ENCODE measurements at regions not wholly inside any gene's neighbourhood (a gene's known extent, or its start where the extent isn't known, plus 50 kb on each side); places are given as distances from the start of the nearest gene placed in this dataset.
"Not testable (repeated sequence)": the region's sequence is repeated elsewhere in the genome, so short reads cannot be mapped to it uniquely, and the experiment has no call there.

- DNase-seq; H2AFZ ChIP-seq (ENCODE audit: low read depth); POLR2A ChIA-PET: not testable (repeated sequence)
These were observed 312.8 kb downstream of the GOLGA6L6 start for GRCh38 chr15:20228791-20229190.

GRCh38 chr15:20227119-20227853, 314.3 kb downstream of the GOLGA6L6 start:
- H3K9me2 ChIP-seq; H3K4me2 ChIP-seq; H3K27ac ChIP-seq (ENCODE audit: low read depth in 2 of 2, low read length in 1 of 2); DNase-seq; H3K27me3 ChIP-seq (ENCODE audit: insufficient read depth); H2AFZ ChIP-seq (ENCODE audit: low read depth); H3K9ac ChIP-seq; POLR2A ChIA-PET; H3K36me3 ChIP-seq (replicated peaks in 1 of 2; ENCODE audit: control insufficient read depth in 1 of 2, insufficient read depth in 2 of 2, low read length in 1 of 2); H3K79me2 ChIP-seq (ENCODE audit: insufficient read depth); H3K4me3 ChIP-seq (ENCODE audit: low read depth in 2 of 2, low read length in 1 of 2); H3K4me1 ChIP-seq (ENCODE audit: control insufficient read depth in 1 of 2, insufficient read depth in 2 of 2, low read depth in 1 of 2, low read length in 1 of 2); H3F3A ChIP-seq (replicated peaks; ENCODE audit: insufficient read depth); H4K20me1 ChIP-seq (ENCODE audit: insufficient read depth); H3K9me3 ChIP-seq; CTCF ChIA-PET: not testable (repeated sequence)
- 0% methylated on average over 1 of the region's 1 CpG for WGBS (ENCODE audit: low lambda C conversion rate)

More at GRCh38 chr15:20228791-20229190, 312.8 kb downstream of the GOLGA6L6 start:
- H3K36me3 ChIP-seq (replicated peaks in 1 of 2; ENCODE audit: control insufficient read depth in 1 of 2, insufficient read depth in 2 of 2, low read length in 1 of 2); CTCF ChIA-PET; H3K79me2 ChIP-seq (ENCODE audit: insufficient read depth); H3K9me3 ChIP-seq; H3K4me1 ChIP-seq (ENCODE audit: control insufficient read depth in 1 of 2, insufficient read depth in 2 of 2, low read depth in 1 of 2, low read length in 1 of 2); H3K4me3 ChIP-seq (ENCODE audit: low read depth in 2 of 2, low read length in 1 of 2); H3F3A ChIP-seq (replicated peaks; ENCODE audit: insufficient read depth); H3K27ac ChIP-seq (ENCODE audit: low read depth in 2 of 2, low read length in 1 of 2); H4K20me1 ChIP-seq (ENCODE audit: insufficient read depth); H3K4me2 ChIP-seq; H3K9me2 ChIP-seq; H3K9ac ChIP-seq; H3K27me3 ChIP-seq (ENCODE audit: insufficient read depth): not testable (repeated sequence)
- WGBS (ENCODE audit: low lambda C conversion rate): 1% methylated on average over 8 of the region's 8 CpGs

GRCh38 chr15:20226531-20226930, 315.1 kb downstream of the GOLGA6L6 start:
- H3K4me3 ChIP-seq (ENCODE audit: low read depth in 2 of 2, low read length in 1 of 2); H3K36me3 ChIP-seq (replicated peaks in 1 of 2; ENCODE audit: control insufficient read depth in 1 of 2, insufficient read depth in 2 of 2, low read length in 1 of 2); H3K9me3 ChIP-seq; H3K4me2 ChIP-seq; H3F3A ChIP-seq (replicated peaks; ENCODE audit: insufficient read depth); H3K9me2 ChIP-seq; H3K4me1 ChIP-seq (ENCODE audit: control insufficient read depth in 1 of 2, insufficient read depth in 2 of 2, low read depth in 1 of 2, low read length in 1 of 2); DNase-seq; H3K27ac ChIP-seq (ENCODE audit: low read depth in 2 of 2, low read length in 1 of 2); H3K27me3 ChIP-seq (ENCODE audit: insufficient read depth); H2AFZ ChIP-seq (ENCODE audit: low read depth); H3K9ac ChIP-seq; POLR2A ChIA-PET; CTCF ChIA-PET; H4K20me1 ChIP-seq (ENCODE audit: insufficient read depth); H3K79me2 ChIP-seq (ENCODE audit: insufficient read depth): not testable (repeated sequence)
- WGBS (ENCODE audit: low lambda C conversion rate): 0% methylated on average over 2 of the region's 2 CpGs

GRCh38 chr15:20221063-20221462, 320.5 kb downstream of the GOLGA6L6 start:
- H3K9ac ChIP-seq; H3K9me2 ChIP-seq; H2AFZ ChIP-seq (ENCODE audit: low read depth); DNase-seq; H3K4me1 ChIP-seq (ENCODE audit: control insufficient read depth in 1 of 2, insufficient read depth in 2 of 2, low read depth in 1 of 2, low read length in 1 of 2); POLR2A ChIA-PET; H3K4me3 ChIP-seq (ENCODE audit: low read depth in 2 of 2, low read length in 1 of 2); H3K9me3 ChIP-seq; H3K36me3 ChIP-seq (replicated peaks in 1 of 2; ENCODE audit: control insufficient read depth in 1 of 2, insufficient read depth in 2 of 2, low read length in 1 of 2); H3F3A ChIP-seq (replicated peaks; ENCODE audit: insufficient read depth); H3K79me2 ChIP-seq (ENCODE audit: insufficient read depth); CTCF ChIA-PET; H3K27ac ChIP-seq (ENCODE audit: low read depth in 2 of 2, low read length in 1 of 2); H4K20me1 ChIP-seq (ENCODE audit: insufficient read depth); H3K4me2 ChIP-seq: not testable (repeated sequence)
- WGBS (ENCODE audit: low lambda C conversion rate): 6% methylated on average over 4 of the region's 4 CpGs
- H3K27me3 ChIP-seq (ENCODE audit: insufficient read depth): peaks cover 24% of the 10 kb centered on the region; the same call in 1 of the 2 replicates

- H2AFZ ChIP-seq (ENCODE audit: low read depth); H3F3A ChIP-seq (replicated peaks; ENCODE audit: insufficient read depth); CTCF ChIA-PET; H3K9ac ChIP-seq; H3K36me3 ChIP-seq (replicated peaks in 1 of 2; ENCODE audit: control insufficient read depth in 1 of 2, insufficient read depth in 2 of 2, low read length in 1 of 2); H3K27ac ChIP-seq (ENCODE audit: low read depth in 2 of 2, low read length in 1 of 2); DNase-seq; H3K4me2 ChIP-seq; H3K4me1 ChIP-seq (ENCODE audit: control insufficient read depth in 1 of 2, insufficient read depth in 2 of 2, low read depth in 1 of 2, low read length in 1 of 2); POLR2A ChIA-PET; H3K9me2 ChIP-seq; H3K4me3 ChIP-seq (ENCODE audit: low read depth in 2 of 2, low read length in 1 of 2); H3K79me2 ChIP-seq (ENCODE audit: insufficient read depth); H3K9me3 ChIP-seq; H4K20me1 ChIP-seq (ENCODE audit: insufficient read depth): not testable (repeated sequence)
- peaks cover 24% of the 10 kb centered on the region; the same call in 1 of the 2 replicates for H3K27me3 ChIP-seq (ENCODE audit: insufficient read depth)
- 5% methylated on average over 4 of the region's 4 CpGs for WGBS (ENCODE audit: low lambda C conversion rate)
These were observed 322.4 kb downstream of the GOLGA6L6 start for GRCh38 chr15:20219171-20219570.

GRCh38 chr15:20215700-20216099, 325.9 kb downstream of the GOLGA6L6 start:
- H3K9me2 ChIP-seq; CTCF ChIA-PET; H3F3A ChIP-seq (replicated peaks; ENCODE audit: insufficient read depth); H3K9ac ChIP-seq; H3K27ac ChIP-seq (ENCODE audit: low read depth in 2 of 2, low read length in 1 of 2); H3K4me2 ChIP-seq; H3K4me3 ChIP-seq (ENCODE audit: low read depth in 2 of 2, low read length in 1 of 2); H3K36me3 ChIP-seq (replicated peaks in 1 of 2; ENCODE audit: control insufficient read depth in 1 of 2, insufficient read depth in 2 of 2, low read length in 1 of 2); H3K79me2 ChIP-seq (ENCODE audit: insufficient read depth); H3K4me1 ChIP-seq (ENCODE audit: control insufficient read depth in 1 of 2, insufficient read depth in 2 of 2, low read depth in 1 of 2, low read length in 1 of 2); H3K9me3 ChIP-seq; H4K20me1 ChIP-seq (ENCODE audit: insufficient read depth); POLR2A ChIA-PET; DNase-seq: not testable (repeated sequence)
- Histone ChIP-seq H3K27me3 (ENCODE audit: insufficient read depth) (peaks cover 24% of the 10 kb centered on the region; the same call in 1 of the 2 replicates), H2AFZ (ENCODE audit: low read depth) (peak overlapping the region; percentile 29; the same call in 1 of the 2 replicates)
- 6% methylated on average over 4 of the region's 4 CpGs for WGBS (ENCODE audit: low lambda C conversion rate)
